HG02588 (cell line): ENCODE measurements at regions not wholly inside any gene's neighbourhood (a gene's known extent, or its start where the extent isn't known, plus 50 kb on each side); places are given as distances from the start of the nearest gene placed in this dataset.
"Not testable (repeated sequence)": the region's sequence is repeated elsewhere in the genome, so short reads cannot be mapped to it uniquely, and the experiment has no call there.

Experiments
- ATAC-seq: cut with Tn5 transposase; IDR thresholded peaks from one replicate; pipeline ENCODE4 v1.9.1; 2021; ENCODE audit warnings: mild to moderate bottlenecking, moderate library complexity; ENCODE audit not compliant: unreplicated experiment

DNA sequence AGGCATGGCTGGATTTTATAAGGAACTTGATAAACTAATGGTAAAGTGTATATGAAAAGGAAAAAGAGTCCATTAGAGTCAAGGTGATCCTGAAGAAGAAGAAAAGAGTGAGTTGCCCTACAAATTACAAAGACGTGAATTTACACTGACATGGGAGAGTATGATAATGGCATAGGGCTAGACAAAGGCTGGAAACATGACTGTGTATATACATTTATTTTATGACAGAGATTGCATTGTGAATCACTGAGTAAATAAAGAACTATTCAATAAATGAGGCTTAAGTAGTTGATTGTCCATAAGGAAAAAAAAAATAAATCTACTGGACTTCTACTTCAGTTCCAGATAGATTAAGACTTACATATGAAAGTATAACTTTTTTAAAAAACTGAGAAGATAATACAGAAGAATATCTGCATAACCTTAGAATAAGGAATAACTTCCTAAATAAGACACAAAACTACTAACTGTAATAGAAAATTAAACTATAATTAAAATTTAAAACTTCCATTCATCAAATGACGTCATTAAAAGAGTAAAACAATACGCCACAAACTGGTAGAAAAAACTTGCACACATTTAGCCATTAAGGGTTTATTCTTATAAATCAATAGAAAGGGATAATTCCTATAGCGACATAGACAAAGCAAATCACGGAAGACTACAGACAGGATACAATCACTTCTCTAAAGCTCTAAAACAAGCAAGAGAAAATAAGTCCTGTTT is 278.5 kb downstream of the NOVA1 start:
- no peak for ATAC-seq

GRCh38 chr14:26304056-26304455 is 293.8 kb downstream of the NOVA1 start:
- no peak for ATAC-seq

- no peak for ATAC-seq
Measured at GRCh38 chr14:26293909-26294308, 303.9 kb downstream of the NOVA1 start.

- no peak for ATAC-seq
Measured at GRCh38 chr14:26289891-26290486, 307.8 kb downstream of the NOVA1 start.

DNA sequence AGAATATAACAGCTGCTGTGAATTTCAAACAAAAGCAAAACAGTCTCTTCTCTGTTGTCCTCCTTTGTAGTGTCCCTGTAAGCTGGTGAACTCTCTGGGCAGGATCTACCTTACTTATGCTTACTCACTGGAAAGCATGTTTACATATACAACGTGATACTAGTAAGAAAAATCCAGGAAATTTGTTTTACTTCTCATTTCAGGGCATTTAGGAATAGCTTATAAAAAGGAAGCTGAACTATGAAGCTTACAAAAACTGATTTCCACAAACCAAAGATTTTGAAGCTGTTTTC is 311.0 kb downstream of the NOVA1 start:
- no peak for ATAC-seq

- ATAC-seq: no peak
Measured at GRCh38 chr14:26286081-26286912, 311.5 kb downstream of the NOVA1 start.

- no peak for ATAC-seq
Measured at GRCh38 chr14:26282578-26282977, 315.3 kb downstream of the NOVA1 start.

DNA sequence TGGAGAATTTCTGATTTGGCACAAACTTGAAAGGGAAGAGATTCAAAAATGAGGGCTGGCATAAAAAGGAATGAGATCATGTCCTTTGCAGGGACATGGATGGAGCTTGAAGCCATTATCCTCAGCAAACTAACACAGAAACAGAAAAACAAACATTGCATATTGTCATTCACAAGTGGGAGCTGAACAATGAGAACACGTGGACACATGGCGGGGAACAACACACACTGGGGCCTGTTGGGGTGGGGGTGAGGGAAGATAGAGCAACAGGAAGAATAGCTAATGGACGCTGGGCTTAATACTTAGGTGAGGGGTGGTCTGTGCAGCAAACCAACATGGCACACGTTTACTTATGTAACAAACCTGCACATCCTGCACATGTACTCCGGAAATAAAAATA is 315.8 kb downstream of the NOVA1 start:
- not testable (repeated sequence) for ATAC-seq

- ATAC-seq: no peak
Measured at GRCh38 chr14:26281280-26281998, 316.4 kb downstream of the NOVA1 start.

DNA sequence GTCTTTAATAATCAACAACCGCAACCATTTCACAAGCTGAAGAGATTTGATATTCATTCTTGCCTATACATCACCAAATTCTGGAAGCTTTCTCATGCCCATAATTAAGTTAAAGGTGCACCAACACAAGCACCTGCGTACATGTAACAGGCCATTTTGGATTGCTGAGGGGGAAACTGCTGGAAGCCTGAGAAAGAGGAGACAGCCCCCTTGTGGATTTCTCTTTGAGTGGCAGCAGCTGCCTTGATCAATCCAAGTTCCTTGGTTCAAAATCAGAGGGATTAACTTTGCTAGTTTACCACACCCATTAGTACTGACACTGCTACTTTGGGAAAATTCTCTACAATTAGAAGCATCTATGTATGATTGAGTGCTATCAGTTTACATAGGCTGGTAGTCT is 321.1 kb downstream of the NOVA1 start:
- ATAC-seq: no peak

DNA sequence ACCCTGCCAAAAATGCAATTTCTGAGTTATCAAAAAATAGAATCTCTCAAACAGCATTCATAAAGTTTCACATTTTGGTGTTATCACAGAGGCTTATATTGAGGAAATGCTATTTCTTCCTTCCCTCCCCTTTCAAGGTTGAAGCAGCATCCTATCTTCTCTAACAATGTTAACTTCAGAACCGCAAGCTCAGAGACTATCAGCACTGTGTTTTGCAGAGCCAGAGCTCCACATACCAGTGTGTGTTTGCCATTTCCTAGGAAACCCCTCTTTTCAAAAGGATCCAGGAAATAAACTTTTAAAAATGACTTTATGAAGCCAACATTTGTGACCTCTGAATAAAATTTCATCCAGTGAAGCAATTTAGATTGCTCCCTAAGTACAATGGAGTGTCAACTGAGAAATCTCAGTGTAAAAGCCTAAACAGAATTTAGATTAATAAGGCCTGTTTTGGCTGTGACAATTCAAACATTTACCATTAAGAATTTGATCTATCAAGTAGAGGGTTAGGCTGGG is 332.6 kb downstream of the NOVA1 start:
- no peak for ATAC-seq

- no peak for ATAC-seq
Measured at GRCh38 chr14:26261368-26262122, 336.3 kb downstream of the NOVA1 start.

GRCh38 chr14:26255213-26255612 is 342.6 kb downstream of the NOVA1 start:
- no peak for ATAC-seq

- ATAC-seq: no peak
Measured at GRCh38 chr14:26252176-26252575, 345.7 kb downstream of the NOVA1 start.

DNA sequence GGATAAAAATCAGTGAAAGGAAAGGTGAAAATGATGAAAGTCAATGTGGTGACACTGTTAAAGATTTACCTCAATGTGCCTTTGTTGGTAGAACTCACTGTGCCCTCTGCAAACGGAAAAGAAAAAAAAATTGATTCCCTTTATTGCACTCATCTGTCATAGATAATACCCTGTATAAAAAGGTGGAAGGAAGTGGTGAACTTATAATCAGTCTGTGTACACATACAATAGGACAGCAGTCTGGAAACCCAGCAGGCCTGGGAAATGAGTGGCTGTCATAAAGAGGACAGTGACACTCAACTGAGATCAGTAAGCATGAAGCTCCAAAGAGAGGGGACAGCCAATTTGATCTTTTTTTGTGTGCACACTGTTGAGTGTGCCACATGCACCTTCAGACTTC is 364.7 kb downstream of the NOVA1 start:
- no peak for ATAC-seq

- ATAC-seq: no peak
Measured at GRCh38 chr14:26218861-26219260, 379.0 kb downstream of the NOVA1 start.

DNA sequence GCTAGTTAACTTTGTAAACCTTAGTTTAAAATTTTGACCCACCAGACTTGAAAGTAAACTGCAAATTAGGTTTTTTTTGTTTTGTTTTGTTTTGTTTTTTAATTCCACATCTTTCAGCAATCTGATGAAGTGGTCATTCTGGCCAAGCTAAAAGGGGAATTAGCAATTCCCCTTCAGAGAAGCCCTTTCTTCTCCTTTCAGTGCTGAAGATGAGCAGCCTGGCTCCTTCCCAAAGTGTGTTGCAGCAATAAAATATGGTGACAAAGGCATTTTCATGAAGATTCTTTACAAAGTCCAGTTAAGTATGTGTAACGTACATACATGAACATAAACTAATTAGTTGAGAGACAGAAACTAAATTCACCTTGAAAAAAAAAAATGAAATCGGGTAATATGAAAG is 380.1 kb downstream of the NOVA1 start:
- no peak for ATAC-seq

GRCh38 chr14:26216786-26217185 is 381.0 kb downstream of the NOVA1 start:
- no peak for ATAC-seq

GRCh38 chr14:26213846-26214575 is 383.8 kb downstream of the NOVA1 start:
- no peak for ATAC-seq

GRCh38 chr14:26209699-26210098 is 388.1 kb downstream of the NOVA1 start:
- no peak for ATAC-seq
